NCI-H2227 (cell line): ENCODE measurements at regions not wholly inside any gene's neighbourhood (a gene's known extent, or its start where the extent isn't known, plus 50 kb on each side); places are given as distances from the start of the nearest gene placed in this dataset.

Experiments
- DNase-seq: peaks from one replicate; lab custom pipeline; 2025; ENCODE audit not compliant: unreplicated experiment; lab: John Stamatoyannopoulos, UW

DNA sequence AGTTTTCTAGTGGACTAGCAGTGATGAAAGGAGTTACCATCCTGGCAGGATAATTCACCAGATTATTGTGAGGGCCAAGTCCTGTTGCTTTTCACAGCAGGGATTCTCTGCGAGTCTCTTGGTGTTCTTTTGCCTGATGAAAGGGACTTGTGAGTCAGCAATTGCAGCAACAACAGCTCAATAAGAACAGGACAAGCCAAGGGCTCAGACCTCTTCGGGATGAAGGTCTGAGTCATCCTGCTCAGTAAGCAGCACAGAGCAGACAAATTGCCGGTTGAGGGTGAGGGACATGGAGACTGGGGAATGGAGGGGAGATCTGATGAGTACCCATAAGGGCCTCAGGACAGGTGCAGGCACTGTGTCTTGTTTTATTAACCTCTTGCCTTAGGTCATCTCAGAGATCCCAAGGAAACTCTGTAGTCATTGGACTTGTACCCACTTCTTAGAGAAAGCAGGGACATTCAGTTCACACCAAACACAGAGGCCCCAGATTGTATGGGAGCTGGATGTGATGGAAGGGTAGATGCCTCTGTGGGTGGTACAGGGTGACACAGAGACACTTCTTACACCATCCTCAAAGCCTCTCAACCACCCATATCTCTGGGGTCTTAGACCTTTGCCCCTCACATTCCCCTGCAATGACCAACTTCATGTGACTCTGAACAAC, 173.8 kb upstream of the TLE3 start:
- DNase-seq, result peak; percentile 11

DNA sequence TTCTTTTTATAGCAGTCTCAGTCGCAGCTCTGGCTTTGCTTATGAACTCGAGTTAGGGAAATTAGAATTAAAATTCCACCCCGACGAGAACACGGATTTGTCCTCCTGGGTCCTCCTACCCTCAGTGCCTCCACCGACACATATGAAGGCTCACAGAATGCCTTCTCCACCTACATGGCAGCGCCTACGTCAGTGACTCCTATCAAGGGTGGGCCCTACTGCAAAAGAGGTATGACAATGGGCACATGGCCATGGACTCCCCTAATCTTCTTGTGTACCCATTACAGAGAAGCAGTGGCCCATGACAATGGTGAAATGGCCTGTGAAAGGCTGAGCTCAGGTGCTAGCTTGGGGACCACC, 173.0 kb upstream of the TLE3 start:
- DNase-seq, result no peak

DNA sequence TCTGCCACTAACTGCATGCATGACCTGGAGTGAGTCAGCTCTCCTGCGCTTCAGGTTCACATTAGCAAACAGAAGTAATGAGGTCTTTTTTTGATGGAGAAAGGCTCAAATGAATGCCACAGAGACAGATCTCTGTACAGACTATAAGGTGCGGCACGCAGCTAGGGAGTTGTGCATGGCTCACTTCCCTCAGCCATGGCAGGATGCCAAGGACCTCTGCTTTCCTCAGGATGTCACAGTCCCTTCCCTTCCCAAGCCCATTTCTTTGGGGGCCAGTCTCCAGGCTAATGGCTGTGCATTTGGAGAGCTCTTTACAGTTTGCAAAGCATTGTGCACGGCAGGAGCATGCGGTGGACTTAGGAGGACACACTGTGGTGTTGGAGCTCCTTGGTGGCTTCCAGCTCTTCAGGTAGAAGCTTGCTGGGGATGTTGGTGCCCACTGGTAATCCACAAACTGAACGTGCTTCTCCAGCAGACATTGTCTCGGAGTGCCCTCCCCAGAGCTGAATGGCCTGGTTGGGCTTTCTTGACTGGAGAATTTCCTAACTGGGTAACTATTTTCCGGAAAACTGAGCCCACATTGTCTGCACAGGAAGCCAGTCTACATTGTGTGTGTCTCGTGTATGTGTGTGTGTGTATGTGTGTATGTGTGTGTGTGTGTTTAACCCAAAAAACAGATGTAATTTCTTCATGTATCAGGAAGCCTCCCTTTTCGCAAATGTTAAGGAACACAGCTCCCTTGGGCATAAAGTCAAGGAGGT, 172.5 kb upstream of the TLE3 start:
- DNase-seq, result no peak

DNA sequence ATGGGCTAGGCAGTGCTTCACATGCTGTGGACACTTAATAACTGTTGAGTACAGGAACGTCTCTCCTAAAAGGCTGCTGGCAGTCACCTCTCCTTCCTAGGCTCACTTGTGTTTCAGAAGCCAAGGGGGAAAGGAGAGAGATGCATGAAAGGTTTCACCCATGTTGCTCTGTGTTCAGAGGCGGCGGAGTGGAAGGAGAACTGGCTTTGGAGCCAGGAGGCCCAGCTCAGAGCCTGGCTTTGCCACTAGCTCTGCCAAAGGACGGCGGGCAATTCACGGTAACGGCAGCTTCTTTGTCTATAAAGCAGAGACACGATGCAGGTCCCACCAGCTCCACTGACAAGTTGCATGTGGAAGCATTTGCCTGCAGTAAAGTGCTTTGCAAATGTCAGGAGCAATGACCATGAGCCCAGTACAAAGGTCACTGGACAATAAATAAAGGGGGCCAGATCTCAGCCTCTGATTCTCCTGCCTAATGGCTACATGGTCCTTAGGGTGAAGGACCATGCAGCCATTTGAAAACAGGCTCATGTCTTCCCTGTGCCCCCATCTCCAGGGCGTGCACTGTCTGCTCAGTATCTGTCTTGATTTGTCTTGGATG, 171.7 kb upstream of the TLE3 start:
- no peak for DNase-seq

DNA sequence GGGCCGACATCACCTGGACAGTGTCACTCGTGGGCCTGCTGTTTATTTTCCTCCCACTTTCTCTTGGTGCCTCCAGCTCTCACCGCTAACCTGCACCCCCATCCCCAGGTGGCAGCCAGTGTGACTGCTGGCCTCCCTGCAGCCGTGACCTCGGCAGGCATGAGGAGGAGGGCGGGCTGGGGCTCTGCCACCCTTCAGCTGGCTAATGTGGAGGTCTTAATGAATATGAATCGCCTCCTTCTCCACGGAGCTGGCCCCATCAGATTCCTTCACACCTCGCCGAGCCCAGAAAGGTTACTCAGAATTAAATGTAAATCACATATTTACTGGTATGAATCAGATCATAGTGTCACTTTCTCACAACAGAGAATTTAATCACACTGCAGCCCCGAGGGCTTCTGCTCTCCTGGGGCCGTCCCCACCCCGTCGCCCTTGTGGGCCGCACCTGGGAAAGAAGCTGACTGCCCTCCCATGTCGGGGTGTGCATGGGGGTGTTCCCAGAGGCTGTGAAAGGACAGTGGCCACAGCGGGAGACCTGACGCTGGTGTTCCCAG, 171.1 kb upstream of the TLE3 start:
- no peak for DNase-seq

DNA sequence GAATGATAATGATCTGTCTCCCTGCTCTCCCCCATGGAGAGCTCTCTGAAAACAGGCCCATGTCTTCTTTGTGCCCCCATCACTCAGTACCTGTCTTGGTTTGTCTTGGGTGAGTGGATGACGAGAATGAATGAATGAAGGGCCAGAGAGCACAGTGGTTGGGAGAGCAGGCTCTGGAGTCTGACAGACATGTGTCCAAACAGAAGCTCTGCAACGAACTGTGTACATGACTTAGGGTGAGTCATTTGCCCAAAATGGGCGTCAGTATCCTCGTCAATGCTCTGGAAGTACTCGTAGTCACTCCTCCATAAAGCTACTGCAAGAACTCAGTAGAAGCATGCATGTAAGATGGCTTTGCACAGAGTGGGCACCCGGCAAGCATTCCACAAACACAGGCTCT, 170.2 kb upstream of the TLE3 start:
- no peak for DNase-seq

DNA sequence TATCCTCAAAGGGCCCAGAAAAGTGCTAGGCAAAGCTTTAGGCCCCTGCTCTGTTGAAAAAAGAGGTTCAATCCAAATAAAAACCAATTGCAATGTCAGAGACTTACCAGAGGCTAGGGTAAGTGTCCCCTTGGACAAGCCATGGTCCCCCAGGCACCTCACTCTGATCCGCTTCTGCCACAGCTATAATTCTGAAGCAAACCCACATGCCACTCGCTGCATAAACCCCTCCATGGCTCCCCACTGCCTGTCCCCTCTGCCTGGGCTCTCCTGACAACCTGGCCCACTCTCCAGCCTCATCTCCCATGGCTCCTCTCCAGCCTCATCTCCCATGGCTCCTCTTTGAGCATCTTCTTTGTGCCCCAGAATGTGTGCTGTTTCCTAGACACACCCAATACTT, 169.6 kb upstream of the TLE3 start:
- DNase-seq, result no peak

DNA sequence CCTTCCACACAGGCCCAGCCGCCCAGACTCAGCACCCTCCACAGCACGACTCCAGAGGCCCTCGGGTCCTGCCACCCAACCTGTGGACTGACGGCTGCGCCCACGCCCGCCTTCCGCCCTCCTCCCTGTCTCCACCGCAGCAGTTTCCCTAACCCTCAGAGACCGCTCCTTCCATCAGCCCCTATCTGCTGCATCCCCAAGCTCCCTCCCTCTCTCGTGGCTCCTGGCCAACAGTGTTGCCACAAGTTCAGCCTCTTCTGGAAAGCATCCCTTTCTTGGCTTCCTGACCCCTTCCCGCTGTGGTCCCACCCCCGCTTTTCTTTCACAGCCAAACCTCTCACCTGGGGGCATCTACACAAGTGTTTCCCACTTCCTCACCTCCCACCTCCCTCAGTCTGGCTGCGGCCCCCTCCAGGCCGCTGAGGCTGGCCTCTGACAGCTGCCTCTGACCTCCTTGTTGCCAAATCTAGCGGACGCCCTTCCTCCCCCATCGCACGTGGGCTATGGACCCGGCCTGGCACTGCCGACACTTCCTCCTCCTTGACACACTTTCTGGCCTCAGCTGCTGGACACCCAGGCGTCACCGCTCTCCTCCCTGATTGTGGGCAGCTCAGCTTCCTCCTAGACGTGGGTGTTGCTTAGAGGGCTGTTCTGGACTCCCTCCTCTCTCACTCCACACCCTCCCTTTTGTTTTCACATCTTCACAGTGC, 168.8 kb upstream of the TLE3 start:
- DNase-seq, result peak; percentile 6

DNA sequence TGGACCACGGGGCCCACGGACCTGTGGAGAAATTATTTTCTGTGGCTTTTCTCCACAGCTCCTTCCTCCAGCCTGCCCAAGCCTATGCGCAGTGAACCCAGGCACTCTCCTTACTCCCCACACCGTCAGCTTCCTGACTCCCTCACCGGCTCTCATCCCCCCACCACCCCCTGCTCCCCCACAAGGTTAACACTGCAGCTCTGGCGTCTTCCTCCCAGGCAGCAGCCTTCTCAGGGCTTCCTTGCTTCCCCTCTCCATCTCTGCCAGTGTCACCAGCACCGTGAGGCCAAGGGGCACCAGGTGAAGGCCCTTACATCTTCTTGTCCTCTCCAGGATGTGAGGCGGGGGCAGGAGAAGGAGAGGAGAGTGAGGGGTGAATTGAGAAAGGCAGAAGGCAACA, 168.3 kb upstream of the TLE3 start:
- DNase-seq, result no peak

DNA sequence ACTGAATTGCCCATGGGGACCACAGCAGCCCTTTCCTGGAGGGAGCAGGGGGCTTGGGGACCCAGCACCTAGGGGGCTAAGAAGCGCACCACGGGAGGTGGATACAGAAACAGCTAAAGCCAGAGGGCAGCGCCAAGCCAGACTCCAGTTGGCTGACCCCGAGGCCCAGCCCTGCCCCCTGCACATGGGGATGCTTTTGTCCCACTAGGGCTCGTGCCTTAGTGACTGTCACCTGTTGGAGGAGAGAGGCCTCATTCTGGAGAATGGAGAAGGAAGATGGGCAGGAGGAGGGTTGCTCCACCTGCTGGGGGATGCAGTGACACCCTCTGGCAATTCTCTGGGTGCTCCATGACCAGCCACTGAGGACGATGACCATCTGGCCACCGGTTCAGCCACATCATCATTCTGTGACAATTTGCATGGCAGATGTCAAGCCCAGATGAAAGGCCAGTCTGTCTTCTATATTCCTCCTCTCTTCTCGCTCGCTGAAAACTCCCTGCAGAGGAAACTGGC, 167.8 kb upstream of the TLE3 start:
- no peak for DNase-seq

DNA sequence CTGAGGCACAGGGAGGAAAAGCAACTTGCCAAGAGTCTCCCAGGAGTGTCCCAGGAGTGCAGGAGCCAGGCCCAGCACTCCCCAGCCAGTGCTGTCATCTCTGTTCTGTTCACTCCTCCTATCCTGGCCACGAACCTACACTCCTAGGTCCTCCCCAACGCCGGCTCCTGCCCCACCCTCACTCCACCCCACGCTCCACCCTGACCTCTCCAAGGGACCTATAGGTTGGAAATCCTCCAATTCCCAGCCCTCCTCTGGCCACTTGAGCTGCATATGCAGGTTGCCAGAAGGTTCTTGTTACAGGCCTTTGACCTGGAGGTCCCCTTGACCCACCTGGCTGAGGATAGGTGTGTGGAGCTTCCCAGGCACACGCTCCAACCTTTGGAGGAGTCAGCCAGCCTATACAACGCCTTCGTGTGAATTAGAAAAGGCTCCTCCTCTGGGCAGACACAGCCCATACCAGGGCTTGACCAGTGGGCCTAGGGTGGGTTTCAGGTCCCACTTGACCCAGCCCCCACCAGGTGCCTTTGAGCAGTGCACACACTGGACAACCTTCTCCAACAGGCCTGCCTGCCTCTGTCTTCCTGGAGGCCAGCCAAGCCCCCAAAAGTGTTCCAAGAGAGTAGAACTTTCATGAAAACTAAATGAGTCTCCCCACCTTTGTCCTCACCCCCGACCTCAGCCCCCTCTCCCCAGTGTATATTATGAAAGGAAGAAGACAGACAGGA, 167.2 kb upstream of the TLE3 start:
- DNase-seq, result no peak

DNA sequence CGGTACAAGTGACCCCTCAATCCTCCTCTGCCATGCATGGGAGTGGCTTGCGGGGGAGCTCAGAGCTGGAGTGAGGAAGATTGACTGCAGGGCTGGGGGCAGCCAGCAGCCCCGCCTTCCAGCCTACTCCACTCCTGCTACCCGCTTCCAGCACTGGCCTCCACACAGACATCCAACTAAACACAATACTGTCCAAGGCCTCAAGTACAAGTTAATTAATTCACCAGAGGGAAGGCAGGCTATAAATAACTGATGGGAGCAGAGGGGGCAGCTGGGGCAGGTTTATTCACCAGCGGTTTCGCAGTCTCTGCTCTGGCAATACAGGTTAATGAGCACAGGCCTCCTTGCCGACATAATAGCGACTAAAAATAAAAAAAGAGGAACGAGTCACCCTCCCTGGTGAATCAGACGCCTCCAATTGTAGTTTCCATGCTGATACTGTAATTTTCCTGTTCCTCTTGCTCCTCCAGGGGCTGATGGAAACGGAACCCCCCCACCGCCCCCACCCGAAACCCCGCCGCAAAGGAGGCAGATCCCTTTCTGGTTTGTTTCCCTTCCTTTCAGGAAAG, 166.4 kb upstream of the TLE3 start:
- peak; percentile 80 for DNase-seq

DNA sequence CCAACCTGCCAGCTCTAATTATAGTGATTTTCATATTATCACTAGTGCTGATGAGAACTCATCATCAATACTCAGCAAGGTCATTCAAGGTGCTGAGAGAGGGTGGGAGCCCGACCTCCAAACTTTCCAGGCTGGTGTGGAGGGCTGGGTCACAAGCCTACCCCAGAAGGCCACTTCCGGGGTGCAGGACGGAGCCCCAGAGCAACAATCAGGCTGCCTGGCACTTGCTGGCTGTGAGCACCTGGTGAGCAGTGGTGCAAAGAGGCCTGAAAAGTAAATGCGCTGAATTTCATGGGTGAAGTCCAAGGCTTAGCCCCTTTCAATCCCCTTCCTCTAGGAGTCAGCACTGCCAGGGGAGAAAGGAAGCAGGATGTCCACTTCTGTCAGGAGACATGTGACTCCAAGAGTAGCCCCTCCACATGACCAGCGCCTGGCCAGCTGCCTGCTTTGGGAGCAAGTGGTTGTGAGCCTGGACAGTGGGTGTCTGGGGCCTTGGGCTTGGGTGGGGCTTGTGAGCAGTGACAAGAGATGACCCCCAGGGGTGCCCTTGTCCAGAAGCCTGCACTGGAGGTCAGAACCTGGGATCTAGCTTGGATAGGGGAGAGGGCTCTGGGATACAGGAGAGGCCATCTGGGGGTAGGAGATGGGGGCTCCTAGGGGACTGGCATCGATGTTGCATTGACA, 165.0 kb upstream of the TLE3 start:
- DNase-seq, result no peak

DNA sequence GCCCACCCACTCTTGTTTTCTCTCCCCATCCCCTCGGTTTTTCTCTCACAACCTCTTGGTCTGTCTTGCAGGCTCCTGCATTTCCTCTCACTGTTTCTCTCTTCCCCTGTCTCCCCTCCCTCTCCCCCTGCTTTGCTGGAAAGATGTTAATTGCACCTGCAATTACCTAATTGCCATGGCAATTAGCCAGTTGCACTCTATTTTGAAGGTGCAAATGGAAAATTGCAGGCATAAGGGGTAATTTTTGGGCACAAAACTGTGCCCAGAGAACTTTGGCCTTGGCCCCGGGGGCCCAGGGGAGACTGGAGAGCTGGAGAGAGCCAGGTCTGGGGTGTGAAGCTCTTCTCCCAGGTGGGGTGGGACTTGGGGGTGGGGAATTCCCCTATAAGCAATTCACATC, 164.5 kb upstream of the TLE3 start:
- no peak for DNase-seq

DNA sequence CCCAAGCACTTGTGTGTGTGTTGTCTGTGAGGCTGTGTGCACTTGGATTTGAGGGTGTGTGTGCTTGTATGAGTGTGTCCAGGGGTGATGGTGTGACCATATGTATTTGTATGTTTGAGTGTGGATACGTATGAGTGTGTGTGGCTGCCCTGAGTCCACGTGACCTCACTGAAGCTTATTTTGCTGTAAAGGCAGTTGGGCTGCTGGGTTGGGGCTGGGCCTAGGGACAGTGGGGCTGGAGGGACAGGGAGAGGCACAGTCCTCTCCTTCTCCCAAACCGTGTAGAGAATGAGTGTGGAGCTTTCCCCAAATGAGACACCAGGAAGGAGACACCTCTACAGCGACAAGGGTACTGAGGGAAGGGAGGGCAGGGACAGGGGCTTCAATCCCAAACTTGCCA, 163.4 kb upstream of the TLE3 start:
- DNase-seq, result no peak

DNA sequence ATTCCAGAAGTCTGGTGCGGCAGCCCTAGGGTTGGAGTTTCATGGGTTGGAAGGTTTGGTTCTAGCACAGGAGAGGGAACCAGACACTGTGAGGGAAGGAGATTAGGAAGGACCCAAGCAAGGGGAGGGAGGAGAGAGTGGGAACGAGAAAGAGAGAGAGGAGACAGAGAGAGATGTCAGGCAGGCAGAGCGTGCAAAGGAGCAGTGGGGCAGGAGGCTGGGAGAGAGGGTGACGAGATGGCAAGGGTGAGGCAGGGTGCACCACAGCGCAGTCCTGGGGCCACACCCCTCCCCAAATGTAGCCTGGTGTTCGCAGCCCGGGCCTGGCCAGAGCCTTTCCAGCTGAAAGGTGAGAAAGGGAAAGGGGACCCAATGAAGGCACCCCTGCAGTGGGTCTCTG, 162.9 kb upstream of the TLE3 start:
- no peak for DNase-seq

DNA sequence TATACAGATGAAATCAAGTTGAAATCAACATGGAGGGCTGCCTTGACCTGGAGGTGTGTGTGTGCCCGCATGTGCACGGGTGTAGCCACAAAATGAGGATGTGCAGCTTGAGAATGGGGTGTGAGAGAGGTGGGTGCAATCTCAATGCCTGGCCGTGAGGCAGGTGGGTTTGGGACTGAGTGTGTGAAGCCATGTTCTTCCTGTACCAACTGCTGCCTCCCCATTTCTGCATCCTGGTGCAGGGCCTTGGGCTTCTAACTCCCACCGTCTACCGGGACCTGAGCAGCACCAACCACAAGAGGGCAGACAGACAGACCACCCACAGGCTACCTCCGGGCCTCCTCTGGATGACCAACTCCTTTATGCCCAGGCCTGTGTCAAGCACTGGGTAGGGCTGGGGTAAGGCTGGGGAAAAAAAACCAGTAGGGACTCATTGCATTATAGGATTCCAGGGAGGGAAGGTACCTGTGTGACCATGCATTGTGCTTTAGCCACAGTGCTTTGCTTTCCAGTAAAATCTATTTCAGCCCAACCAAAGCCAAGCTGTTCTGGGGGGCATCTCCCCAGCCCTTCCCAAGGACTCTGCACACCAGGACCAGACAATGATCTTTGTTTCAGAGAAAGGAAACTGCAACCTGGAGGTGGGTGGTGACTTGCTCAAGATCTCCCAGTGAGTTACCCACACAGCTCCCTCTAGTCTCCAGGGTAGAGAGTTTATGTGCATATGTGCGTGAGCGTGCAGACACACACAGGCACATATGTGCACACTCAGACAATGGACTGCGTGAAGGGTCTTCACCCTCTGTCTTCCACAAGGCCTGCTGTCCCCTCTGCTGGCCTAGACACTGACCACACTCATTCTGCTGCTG, 162.2 kb upstream of the TLE3 start:
- DNase-seq, result no peak

DNA sequence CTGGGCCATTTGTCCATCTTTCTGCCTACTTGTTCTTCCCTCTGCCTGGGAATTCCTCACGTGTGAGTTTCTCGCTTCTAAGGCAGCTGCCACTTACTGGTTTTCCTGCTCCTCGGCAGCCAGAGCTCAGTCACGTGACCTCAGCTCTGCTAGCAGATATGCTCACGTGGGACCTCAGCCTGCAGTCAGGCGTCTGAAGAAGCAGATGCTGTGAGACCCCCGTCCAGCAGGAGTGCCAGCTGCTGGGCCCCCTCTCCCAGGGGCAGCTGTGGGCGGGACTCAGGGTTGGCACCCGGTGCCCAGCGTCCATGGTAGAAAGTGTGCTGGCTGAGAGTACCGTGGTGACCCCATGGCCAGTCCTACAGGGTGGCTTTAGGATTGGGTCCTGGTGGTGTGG, 161.3 kb upstream of the TLE3 start:
- DNase-seq, result peak; percentile 10
